ENCODE measurements at regions not wholly inside any gene's neighbourhood (a gene's known extent, or its start where the extent isn't known, plus 50 kb on each side); places are given as distances from the start of the nearest gene placed in this dataset.
A peak's percentile ranks its signal among the peaks of the same experiment; 100 is the strongest.

DNA sequence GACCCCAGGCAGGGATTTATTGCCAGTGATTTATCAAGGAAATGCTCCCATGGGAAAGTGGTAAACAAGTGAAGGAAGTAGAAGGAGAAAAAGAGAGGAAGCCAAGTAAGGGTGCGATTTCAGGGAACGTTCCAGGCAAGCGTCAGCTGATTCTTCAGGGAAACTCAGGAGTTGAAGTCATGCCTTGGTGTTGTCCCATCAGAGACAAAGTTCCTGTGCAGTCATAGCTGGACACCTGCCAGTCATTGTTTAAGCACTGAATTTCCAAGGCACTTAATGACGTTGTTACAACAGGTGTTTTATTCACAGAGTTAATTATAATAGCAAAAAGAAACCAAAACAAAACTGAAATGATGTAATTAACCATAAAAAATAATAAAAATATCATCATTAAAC lies 381.8 kb upstream of the CRIM1 start:
- TF ChIP-seq EP300 (IDR thresholded peaks at IDR 0.05) (no peak), POLR2A (IDR thresholded peaks at IDR 0.05) (no peak)
- TF ChIP-seq, protein P1, sequence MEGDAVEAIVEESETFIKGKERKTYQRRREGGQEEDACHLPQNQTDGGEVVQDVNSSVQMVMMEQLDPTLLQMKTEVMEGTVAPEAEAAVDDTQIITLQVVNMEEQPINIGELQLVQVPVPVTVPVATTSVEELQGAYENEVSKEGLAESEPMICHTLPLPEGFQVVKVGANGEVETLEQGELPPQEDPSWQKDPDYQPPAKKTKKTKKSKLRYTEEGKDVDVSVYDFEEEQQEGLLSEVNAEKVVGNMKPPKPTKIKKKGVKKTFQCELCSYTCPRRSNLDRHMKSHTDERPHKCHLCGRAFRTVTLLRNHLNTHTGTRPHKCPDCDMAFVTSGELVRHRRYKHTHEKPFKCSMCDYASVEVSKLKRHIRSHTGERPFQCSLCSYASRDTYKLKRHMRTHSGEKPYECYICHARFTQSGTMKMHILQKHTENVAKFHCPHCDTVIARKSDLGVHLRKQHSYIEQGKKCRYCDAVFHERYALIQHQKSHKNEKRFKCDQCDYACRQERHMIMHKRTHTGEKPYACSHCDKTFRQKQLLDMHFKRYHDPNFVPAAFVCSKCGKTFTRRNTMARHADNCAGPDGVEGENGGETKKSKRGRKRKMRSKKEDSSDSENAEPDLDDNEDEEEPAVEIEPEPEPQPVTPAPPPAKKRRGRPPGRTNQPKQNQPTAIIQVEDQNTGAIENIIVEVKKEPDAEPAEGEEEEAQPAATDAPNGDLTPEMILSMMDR (IDR thresholded peaks at IDR 0.05): no peak

DNA sequence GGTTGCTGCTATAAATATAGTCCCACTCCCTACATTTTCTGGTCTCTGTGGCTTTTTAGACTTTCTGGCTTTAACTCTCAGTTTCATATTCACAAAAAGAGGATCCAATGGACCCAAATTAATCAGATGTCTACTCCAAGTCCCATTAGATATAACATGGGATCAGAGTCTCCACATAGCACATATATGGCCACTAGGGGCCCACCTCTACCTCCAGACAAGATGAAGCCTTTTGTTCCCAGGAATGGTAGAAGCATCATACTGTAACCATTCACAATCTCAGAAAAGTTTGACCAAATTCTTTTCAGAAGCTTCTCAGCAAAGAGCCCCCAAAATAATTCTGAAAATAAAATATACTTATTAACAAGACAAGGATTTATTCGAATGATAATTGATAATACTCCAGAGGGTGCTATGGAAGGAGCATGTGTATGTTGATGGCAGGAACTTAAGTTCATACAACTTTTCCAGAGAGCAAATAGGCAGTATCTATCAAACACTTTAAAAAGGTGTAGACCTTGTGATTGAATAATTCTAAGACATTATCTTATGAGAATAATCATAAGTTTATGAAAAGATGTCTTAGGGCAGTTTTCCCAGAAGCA lies 382.3 kb upstream of the CRIM1 start:
- no peaks in the 10 kb centered on the region for H3K36me3 ChIP-seq
- no peak for DNase-seq (ENCODE audit: low spot score in 2 of 2)
- H3K27me3 ChIP-seq: no peaks in the 10 kb centered on the region
- peaks cover 0 to 13% (median 4%) of the 10 kb centered on the region in 4 donors for H3K4me1 ChIP-seq
- no peak overlapping the region for H3K4me3 ChIP-seq
- TF ChIP-seq EP300 (IDR thresholded peaks at IDR 0.05) (no peak), POLR2A (IDR thresholded peaks at IDR 0.05) (no peak)
- TF ChIP-seq, protein P1 (IDR thresholded peaks at IDR 0.05): peak; percentile 35 to 53 (median 40)
- H3K9me3 ChIP-seq: no peaks in the 10 kb centered on the region
- 14 to 39% methylated on average over 1 of the region's 1 CpG for WGBS, 2 donors
- no peak overlapping the region for H3K27ac ChIP-seq

More for the DNA sequence above, 381.8 kb upstream of the CRIM1 start:
- WGBS, 2 donors: 16 to 21% methylated on average over 4 of the region's 4 CpGs
- DNase-seq (ENCODE audit: low spot score in 2 of 2): peak in 1 of 2 donors; percentile 14
- H3K27ac ChIP-seq: no peak overlapping the region
- H3K4me3 ChIP-seq: no peak overlapping the region
- no peaks in the 10 kb centered on the region for H3K9me3 ChIP-seq
- no peaks in the 10 kb centered on the region for H3K36me3 ChIP-seq
- no peaks in the 10 kb centered on the region for H3K27me3 ChIP-seq
- peaks cover 0 to 13% (median 4%) of the 10 kb centered on the region in 4 donors for H3K4me1 ChIP-seq

DNA sequence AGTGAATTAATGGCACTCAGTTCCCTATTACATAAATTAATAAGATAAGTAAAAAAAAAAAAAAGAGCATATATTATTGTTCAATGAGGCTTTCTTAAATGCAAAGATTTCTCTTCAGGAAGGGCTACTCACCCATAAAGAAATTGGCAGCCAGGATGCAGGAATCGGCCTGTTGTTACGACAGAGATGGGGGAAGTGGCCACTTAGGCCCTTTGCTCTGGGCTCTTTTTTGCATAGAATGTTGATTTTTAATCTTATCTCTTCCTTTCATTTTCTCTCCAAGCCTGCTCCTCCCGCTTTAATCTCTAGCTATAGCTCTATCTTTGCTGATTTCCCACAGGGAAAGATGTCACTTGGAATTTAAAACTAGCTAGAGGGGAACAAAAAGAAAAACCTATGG lies 391.8 kb upstream of the CRIM1 start:
- H3K9me3 ChIP-seq: peaks cover 0 to 20% (median 0%) of the 10 kb centered on the region in 4 donors
- H3K4me1 ChIP-seq: no peaks in the 10 kb centered on the region
- H3K4me3 ChIP-seq: no peak overlapping the region
- H3K36me3 ChIP-seq: no peaks in the 10 kb centered on the region
- TF ChIP-seq EP300 (IDR thresholded peaks at IDR 0.05) (no peak), POLR2A (IDR thresholded peaks at IDR 0.05) (no peak)
- TF ChIP-seq, protein P1 (IDR thresholded peaks at IDR 0.05): no peak
- no peak for DNase-seq (ENCODE audit: low spot score in 2 of 2)
- no peaks in the 10 kb centered on the region for H3K27me3 ChIP-seq
- WGBS, 2 donors: 76 to 79% methylated on average over 3 of the region's 3 CpGs
- H3K27ac ChIP-seq: no peak overlapping the region

DNA sequence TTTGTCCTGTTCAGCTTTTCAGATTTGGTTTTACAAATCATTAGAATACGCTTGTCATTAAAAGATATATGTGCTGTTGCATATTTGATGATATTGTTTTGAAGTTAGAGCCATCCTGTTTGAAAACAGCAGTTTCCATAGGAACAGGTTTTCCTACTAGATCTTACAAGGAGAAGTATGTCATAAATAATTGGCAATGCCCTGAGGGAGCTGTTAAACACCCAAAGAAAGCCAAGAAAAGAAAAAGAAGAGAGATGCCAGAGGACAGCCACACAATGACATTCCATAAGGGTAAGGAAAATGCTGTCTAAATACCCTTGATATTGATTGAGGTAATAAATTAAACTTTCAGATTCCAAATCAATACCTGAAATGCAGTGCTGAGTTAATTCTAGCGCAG lies 392.2 kb upstream of the CRIM1 start:
- 87 to 95% methylated on average over 2 of the region's 2 CpGs for WGBS, 2 donors
- no peak overlapping the region for H3K4me3 ChIP-seq
- H3K4me1 ChIP-seq: no peaks in the 10 kb centered on the region
- no peak for TF ChIP-seq POLR2A (IDR thresholded peaks at IDR 0.05)
- TF ChIP-seq, protein P1 (IDR thresholded peaks at IDR 0.05): no peak
- TF ChIP-seq EP300 (IDR thresholded peaks at IDR 0.05): no peak
- H3K36me3 ChIP-seq: no peaks in the 10 kb centered on the region
- no peaks in the 10 kb centered on the region for H3K27me3 ChIP-seq
- no peak overlapping the region for H3K27ac ChIP-seq
- H3K9me3 ChIP-seq: peaks cover 0 to 20% (median 0%) of the 10 kb centered on the region in 4 donors
- DNase-seq (ENCODE audit: low spot score in 2 of 2): no peak

DNA sequence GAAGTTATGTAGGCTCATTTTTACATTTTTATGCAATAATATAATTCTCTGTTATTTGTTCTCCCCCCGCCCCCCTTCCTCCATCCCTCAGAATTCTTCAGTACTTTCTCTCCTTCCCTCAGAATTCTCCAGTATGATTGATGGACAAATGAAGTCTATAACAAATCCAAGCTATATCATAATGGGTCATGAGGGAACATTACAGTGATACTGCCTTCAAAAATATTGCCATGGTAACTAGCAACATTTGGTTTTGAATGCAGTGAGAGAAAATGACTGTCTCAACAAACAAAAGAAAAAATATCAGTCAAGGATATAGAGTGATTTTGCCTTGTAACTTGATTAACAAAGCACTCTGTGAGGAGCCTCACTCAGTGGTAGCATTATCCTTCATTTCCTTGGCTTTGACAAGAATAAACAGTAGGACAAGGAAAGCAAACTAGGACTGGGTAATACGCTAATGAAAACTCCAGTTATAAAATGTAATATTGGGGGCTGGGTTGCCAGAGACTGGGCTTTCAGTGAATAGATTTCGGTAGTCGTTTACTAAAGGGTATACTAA lies 392.9 kb upstream of the CRIM1 start:
- no peak overlapping the region for H3K27ac ChIP-seq
- H3K4me1 ChIP-seq: no peaks in the 10 kb centered on the region
- H3K36me3 ChIP-seq: no peaks in the 10 kb centered on the region
- WGBS, 2 donors: 59 to 64% methylated on average over 4 of the region's 4 CpGs
- peaks cover 0 to 20% (median 0%) of the 10 kb centered on the region in 4 donors for H3K9me3 ChIP-seq
- no peak for DNase-seq (ENCODE audit: low spot score in 2 of 2)
- H3K4me3 ChIP-seq: no peak overlapping the region
- no peak for TF ChIP-seq EP300 (IDR thresholded peaks at IDR 0.05)
- TF ChIP-seq, protein P1 (IDR thresholded peaks at IDR 0.05): no peak
- no peak for TF ChIP-seq POLR2A (IDR thresholded peaks at IDR 0.05)
- no peaks in the 10 kb centered on the region for H3K27me3 ChIP-seq

Measured in tibial nerve (tissue), 4 donors.